Esophagus squamous epithelium (tissue), 5 donors: ENCODE measurements at regions not wholly inside any gene's neighbourhood (a gene's known extent, or its start where the extent isn't known, plus 50 kb on each side); places are given as distances from the start of the nearest gene placed in this dataset.

Experiments
- DNase-seq: peaks from one replicate; lab custom pipeline; 2025; lab: John Stamatoyannopoulos, UW
- H3K27ac ChIP-seq, 4 donors: fragments of 200-600 bp; sonication (generic); one replicate each; pipeline ENCODE4 v1.5.1; 2016 to 2019; ENCODE audit warnings: mild to moderate bottlenecking in 1 of 4
- H3K27me3 ChIP-seq, 4 donors: fragments of 200-600 bp; sonication (generic); 1 replicate in 3 of 4; 2 replicates in 1 of 4; pipeline versions ENCODE4 v1.5.1 to v1.6.0; 2017 to 2021; ENCODE audit warnings: antibody characterized with exemption in 1 of 4
- H3K36me3 ChIP-seq, 3 donors: fragments of 200-600 bp; sonication (generic); one replicate each; pipeline ENCODE4 v1.5.1; 2016 to 2019
- H3K4me1 ChIP-seq, 3 donors: fragments of 200-600 bp; sonication (generic); one replicate each; pipeline ENCODE4 v1.5.1; 2017 to 2019
- H3K4me3 ChIP-seq, 4 donors: fragments of 200-600 bp; sonication (generic); 1 replicate in 3 of 4; 2 replicates in 1 of 4; pipeline ENCODE4 v1.5.1; 2016 to 2019; ENCODE audit warnings: mild to moderate bottlenecking in 2 of 4, moderate library complexity in 1 of 4
- H3K9me3 ChIP-seq, 3 donors: fragments of 200-600 bp; sonication (generic); one replicate each; pipeline ENCODE4 v1.5.1; 2016 to 2019
- CTCF ChIP-seq, 6 experiments: fragments of 450-650 bp in 4 of 6; fragments of 200-600 bp in 2 of 6; sonication (generic) in 2 of 6; IDR thresholded peaks; one replicate each; pipeline ENCODE4 v1.5.1; 2016 to 2019; ENCODE audit warnings: antibody characterized with exemption in 6 of 6, mild to moderate bottlenecking in 4 of 6, moderate library complexity in 4 of 6
- POLR2A ChIP-seq, 4 donors: fragments of 450-650 bp; IDR thresholded peaks; one replicate each; pipeline ENCODE4 v1.6.1; 2017; ENCODE audit warnings: antibody characterized with exemption in 4 of 4, mild to moderate bottlenecking in 4 of 4, moderate library complexity in 3 of 4
- WGBS, 2 donors: methylation state at CpG; one replicate each; pipeline ENCODE4 v1.1.5; 2018; 5-methylcytosine and 5-hydroxymethylcytosine counted together
- intact Hi-C: fragments of 100-400 bp; cut with DNase I; formaldehyde crosslinking; loops from one replicate; pipeline ENCODE4 v1.15.0; 2022
- donor health status: DM: yes; HTN: yes; CAD: no.

GRCh38 chr5:67612961-67613360, 416.4 kb upstream of the CD180 start:
- H3K4me1 ChIP-seq, result peaks cover 0 to 4% (median 0%) of the 10 kb centered on the region in 3 donors
- DNase-seq, result no peak
- TF ChIP-seq POLR2A (IDR thresholded peaks at IDR 0.05), result no peak
- TF ChIP-seq CTCF (IDR thresholded peaks at IDR 0.05), result no peak
- no peaks in the 10 kb centered on the region for H3K36me3 ChIP-seq
- WGBS, 2 donors, result 80 to 85% methylated on average over 4 of the region's 4 CpGs
- no peaks in the 10 kb centered on the region for H3K27me3 ChIP-seq
- no peak overlapping the region for H3K4me3 ChIP-seq
- no peaks in the 10 kb centered on the region for H3K9me3 ChIP-seq
- H3K27ac ChIP-seq, result no peak overlapping the region
- intact Hi-C loops, result no loop called here

GRCh38 chr5:67610186-67610912, 413.8 kb upstream of the CD180 start:
- DNase-seq, result no peak
- no peak for TF ChIP-seq CTCF (IDR thresholded peaks at IDR 0.05)
- TF ChIP-seq POLR2A (IDR thresholded peaks at IDR 0.05), result no peak
- Histone ChIP-seq H3K9me3 (no peaks in the 10 kb centered on the region), H3K4me1 (no peaks in the 10 kb centered on the region), H3K4me3 (no peak overlapping the region), H3K27ac (no peak overlapping the region), H3K36me3 (no peaks in the 10 kb centered on the region), H3K27me3 (no peaks in the 10 kb centered on the region)
- WGBS, 2 donors, result 90 to 97% methylated on average over 4 to 6 of the region's 6 CpGs
- intact Hi-C loops, result no loop called here

- no peaks in the 10 kb centered on the region for H3K4me1 ChIP-seq
- no peaks in the 10 kb centered on the region for H3K9me3 ChIP-seq
- intact Hi-C loops, result no loop called here
- DNase-seq, result no peak
- no peak for TF ChIP-seq CTCF (IDR thresholded peaks at IDR 0.05)
- H3K27me3 ChIP-seq, result no peaks in the 10 kb centered on the region
- WGBS, 2 donors, result 74 to 88% methylated on average over 5 of the region's 5 CpGs
- H3K27ac ChIP-seq, result no peak overlapping the region
- H3K36me3 ChIP-seq, result no peaks in the 10 kb centered on the region
- no peak overlapping the region for H3K4me3 ChIP-seq
These were observed 411.4 kb upstream of the CD180 start for GRCh38 chr5:67607958-67608357.

GRCh38 chr5:67606586-67606947, 410.0 kb upstream of the CD180 start:
- peaks cover 0 to 7% (median 0%) of the 10 kb centered on the region in 3 donors for H3K9me3 ChIP-seq
- H3K27ac ChIP-seq, result no peak overlapping the region
- no peaks in the 10 kb centered on the region for H3K36me3 ChIP-seq
- TF ChIP-seq CTCF (IDR thresholded peaks at IDR 0.05), result no peak
- no peak for TF ChIP-seq POLR2A (IDR thresholded peaks at IDR 0.05)
- no peaks in the 10 kb centered on the region for H3K27me3 ChIP-seq
- DNase-seq, result no peak
- intact Hi-C loops, result no loop called here
- H3K4me1 ChIP-seq, result no peaks in the 10 kb centered on the region
- H3K4me3 ChIP-seq, result no peak overlapping the region
- 97 to 100% methylated on average over 2 of the region's 2 CpGs for WGBS, 2 donors

- DNase-seq, result no peak
- 80 to 81% methylated on average over 9 of the region's 9 CpGs for WGBS, 2 donors
- peaks cover 0 to 7% (median 0%) of the 10 kb centered on the region in 3 donors for H3K9me3 ChIP-seq
- TF ChIP-seq POLR2A (IDR thresholded peaks at IDR 0.05) (no peak), CTCF (IDR thresholded peaks at IDR 0.05) (no peak)
- no peak overlapping the region for H3K4me3 ChIP-seq
- no peak overlapping the region for H3K27ac ChIP-seq
- intact Hi-C loops, result no loop called here
- H3K27me3 ChIP-seq, result no peaks in the 10 kb centered on the region
- no peaks in the 10 kb centered on the region for H3K4me1 ChIP-seq
- H3K36me3 ChIP-seq, result no peaks in the 10 kb centered on the region
These were observed 409.4 kb upstream of the CD180 start for GRCh38 chr5:67605730-67606585.
